NCI-H460 (cell line): ENCODE measurements at regions not wholly inside any gene's neighbourhood (a gene's known extent, or its start where the extent isn't known, plus 50 kb on each side); places are given as distances from the start of the nearest gene placed in this dataset.

ENCODE experiments used
- DNase-seq: peaks from one replicate; pipeline ENCODE4 v3.0.0-alpha.2; 2016; ENCODE audit warnings: low read depth; ENCODE audit errors: extremely low read depth

DNA sequence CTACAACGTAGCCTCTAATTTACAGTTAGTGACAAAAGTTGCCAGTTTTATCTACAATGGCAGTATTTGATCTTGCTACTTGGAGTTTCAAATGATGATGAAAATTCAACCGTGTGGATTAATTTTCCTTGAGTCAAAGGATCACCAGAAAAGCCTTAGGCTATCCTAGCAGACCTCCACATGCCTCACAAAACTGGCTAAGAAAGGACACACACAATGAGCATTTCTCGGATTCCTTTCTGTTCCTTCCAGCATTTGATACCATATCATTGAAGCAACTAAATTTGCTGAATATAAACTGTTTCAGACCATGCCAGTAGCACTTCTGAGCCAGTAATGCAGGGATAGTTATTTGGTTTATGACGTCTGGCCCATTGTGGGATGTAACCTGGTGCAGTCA is 587.4 kb upstream of the MDFIC2 start:
- DNase-seq, result no peak

DNA sequence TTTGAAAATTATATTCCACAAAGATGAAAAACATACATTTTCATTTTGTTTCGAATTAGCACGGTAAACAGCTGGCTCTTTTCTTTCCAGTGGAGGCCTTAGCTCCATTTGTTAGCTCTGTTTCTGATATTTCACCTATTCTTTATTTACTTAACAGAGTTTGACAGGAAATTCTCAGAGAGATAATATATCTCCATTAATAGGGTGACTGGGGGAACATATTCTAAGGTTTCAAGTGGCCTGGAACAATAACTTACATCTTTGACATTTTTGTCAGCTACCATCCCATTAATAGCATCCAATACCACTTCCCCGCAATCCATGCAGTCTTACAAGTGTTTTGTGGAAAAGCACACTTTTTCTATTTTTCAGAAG is 577.6 kb upstream of the MDFIC2 start:
- no peak for DNase-seq

DNA sequence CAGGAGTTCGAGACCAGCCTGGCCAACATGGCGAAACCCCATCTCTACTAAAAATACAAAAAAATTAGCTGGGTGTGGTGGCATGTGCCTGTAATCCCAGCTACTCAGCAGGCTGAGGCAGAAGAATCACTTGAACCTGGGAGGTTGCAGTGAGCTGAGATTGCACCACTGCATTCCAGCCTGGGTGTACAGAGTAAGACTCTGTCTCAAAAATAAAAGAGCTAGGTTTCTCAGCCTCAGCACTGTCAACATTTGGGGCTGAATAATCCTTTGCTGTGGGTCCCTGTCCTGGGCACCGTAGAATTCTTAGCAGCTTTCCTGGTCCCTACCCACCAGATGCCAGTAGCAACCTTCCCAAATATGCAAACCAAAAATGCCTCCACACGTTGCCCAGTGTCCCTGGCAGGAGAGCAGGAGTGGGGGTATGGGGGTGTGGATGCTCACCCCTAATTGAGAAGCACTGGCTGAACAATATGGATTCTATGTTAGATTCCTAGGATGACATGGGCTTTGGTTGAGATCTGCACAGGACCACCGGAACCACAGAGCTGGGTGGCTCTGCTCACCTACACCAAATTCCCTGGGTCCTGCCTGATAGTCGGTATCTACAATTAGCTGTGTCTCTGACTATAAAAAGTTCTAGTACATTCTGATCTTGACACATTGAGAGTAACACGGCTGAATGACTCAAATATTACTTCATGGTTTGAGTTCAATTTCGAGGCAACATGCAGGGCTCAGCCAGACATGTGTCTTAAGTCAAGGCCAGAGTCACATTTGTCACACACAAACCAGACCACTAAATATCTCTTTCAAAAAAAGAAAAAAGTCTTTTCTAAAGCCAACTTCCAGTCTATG is 577.0 kb upstream of the MDFIC2 start:
- DNase-seq, result no peak

DNA sequence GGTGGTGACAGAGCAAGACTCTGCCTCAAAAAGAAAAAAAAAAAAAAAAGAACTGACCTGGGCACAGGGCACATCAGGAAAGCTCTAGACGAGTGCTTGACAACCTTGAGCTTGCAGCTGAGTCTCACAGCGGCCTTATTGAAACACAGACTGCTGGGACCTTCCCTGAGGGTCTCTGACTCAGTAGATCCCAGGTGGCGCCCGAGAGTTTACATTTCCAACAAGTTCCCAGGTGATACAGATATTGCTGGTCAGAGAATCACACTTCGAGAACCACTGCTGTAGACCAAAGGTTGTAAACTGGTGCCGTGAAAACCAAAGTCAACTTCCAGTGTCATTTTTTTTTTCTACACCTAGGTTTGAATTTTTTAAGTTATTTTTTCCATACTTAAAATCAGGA is 573.2 kb upstream of the MDFIC2 start:
- DNase-seq, result no peak

DNA sequence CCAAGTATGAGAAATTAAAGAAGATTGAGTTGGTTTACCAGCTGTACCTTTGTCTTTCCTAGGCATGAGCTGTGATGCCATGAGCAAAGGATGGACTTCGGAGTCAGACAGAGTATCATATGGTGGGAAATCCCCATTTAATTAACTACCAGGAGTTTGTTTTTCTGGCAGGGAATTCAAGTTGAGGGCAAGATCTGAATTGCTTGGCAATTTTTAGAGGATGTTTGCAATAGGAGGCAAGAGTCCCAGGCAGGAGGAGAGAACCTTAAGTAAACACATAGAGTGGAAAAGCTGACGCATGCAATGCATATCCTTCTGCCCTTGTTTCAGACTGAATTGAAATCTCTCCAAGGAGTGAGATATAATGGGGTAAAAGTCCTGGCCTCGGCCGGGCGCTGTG is 569.7 kb upstream of the MDFIC2 start:
- no peak for DNase-seq

DNA sequence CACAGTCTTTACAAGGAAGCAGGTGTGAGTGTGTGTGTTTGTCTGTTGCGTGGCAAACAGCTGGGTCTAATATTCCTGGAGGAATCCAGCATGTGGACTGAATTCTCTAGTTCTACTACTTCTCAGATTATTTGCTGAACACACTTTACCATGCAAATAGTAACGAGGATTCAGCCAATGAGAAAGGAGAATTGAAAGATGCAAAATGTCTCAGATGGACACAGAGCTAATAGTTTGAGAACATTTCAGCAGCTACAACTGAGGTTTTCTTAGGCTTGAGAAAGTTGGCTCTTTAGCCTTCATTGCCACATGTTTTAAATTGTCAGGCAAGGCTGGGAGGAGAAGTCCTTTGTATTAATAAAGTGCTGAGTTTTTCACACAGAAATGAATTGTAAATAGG is 568.0 kb upstream of the MDFIC2 start:
- no peak for DNase-seq

DNA sequence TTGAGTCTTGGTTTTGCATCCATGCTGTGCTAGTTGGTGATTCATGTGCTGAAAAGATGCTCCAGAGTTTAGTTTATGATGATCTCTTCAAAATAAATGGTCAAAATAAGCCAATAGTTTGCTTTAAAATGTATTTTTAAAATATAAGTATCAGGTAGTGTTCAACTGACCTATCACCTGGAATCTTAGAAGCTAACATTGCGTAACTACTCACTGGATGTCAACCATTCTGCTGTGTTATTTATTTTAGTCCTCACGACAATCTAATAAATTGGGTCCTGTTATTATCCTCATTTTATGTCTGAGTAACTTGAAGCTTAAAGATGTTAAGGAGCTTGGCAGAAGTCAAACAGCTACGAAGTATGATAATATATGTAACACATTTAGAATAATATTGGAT is 563.7 kb upstream of the MDFIC2 start:
- DNase-seq, result no peak

DNA sequence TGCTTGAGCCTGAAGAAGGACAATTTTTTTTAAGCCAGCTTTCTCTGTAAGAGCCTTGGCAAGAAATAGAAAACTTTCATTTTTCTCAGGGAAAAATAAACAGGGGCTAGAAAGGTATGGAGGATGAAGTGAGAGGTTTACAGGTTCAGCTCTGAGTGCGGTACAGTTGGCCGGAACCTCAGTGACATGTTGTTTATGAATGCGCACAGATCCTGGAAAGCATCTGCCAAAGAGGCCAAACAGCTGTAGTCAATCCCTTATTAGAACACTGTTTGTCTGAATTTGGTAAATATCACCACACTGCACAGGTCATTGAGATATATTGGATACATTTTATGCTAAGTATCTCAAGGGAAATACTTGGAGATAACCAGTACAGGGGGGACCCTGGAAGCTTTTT is 561.8 kb upstream of the MDFIC2 start:
- no peak for DNase-seq

DNA sequence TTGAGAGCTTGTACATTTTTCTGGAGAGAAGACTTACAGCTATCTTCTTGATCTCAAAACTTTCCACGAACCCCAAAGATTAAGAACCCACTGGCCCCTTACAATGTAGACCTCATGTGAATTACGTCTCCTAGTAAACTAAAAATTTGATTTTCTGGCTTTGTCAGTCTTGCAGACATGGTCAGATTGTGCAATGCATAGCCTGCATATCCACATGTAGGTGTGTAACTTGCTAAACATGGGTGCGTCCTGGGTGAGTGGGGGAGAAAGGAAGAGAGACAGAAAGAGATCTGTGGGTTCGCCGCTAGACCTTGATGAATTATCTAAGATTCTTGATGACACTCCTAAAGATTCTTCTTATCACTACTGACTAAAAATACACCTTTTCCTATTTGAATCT is 561.2 kb upstream of the MDFIC2 start:
- no peak for DNase-seq

DNA sequence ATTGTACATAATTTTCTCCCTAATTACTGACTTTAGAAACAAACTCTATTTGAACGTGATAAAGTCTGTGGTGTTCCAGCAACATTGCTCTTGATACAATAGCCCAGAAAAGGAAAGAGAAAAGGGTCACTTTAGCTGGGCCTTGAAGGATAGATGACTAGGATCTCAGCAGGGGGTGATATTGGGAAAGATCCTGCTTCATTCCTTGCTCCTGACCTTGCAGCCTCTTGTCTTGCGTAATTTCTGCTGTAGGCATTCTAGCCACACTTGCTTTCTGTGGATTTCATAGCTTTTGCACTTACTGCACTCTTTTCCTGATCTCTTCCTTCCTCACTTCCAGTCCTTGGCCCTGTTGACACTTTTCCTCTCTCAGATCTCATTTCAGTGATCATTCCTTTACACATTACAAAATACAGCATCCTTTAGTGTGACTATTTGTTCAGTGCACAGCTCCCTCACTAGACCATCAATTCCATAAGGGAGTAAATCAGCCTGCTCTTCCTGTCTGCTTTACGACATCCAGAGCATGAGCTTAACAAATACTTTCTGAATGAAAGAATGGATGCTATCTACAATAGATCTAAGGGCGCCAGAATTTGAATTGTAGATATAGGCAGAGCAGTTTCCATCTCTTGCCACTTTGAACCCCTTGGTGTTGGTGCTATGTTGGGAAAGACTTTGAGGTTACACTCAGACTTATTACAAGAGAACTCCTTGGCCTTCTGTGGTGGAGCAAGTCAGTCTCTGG is 559.6 kb upstream of the MDFIC2 start:
- DNase-seq, result no peak

DNA sequence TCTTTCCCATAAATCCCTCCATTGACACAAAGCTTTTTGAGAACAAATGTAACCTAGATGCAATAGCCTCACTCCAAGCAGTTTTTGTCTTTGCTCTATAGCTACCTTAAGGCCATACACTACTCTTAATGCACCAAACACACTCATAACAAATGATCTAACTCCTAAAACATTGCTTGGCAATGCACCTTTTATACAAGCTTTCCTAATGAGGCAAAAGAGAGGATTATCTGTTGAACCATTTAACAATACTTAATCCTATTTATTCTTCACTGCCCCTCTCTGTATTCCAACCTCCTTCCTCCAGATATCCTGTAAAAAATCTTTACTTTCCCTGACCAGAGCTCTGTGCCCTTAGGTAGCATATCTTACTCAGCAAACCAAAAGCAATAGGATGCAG is 558.1 kb upstream of the MDFIC2 start:
- DNase-seq, result no peak

DNA sequence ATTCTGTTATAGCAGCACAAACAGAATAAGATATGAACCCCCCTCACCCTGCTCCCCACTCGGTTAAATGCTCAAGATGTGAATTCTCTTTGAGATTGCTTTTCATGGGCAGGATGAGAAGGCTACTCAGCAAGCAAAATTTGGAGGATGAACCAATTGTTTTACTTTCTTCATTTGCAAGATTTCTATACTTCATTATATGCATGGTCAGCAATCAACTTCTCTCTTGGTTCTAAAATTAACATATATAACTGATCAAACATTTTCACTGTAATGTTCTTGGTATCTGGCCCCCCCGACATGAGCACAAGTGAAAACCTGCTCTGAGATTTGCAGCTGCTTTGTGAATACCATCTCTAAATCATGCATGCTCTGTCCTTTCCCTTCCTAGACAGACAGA is 556.1 kb upstream of the MDFIC2 start:
- DNase-seq, result no peak

DNA sequence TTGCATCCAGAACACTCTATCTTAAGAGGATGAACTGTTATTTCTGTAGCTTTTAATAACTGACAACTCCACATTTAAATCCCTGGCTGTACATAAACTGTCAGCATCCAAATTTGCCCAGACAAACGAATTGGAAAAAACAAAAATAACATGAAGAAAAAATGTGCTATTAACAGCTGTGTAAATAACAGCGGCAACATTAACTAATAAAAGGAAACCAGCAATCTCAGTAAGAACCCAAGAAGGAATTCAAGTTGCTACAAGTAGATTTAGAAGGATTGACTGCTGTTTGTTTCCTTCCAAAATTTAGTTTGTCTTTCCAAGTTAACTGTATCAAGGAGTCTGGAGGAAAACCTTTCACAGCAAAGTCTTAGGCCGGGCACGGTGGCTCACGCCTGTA is 550.6 kb upstream of the MDFIC2 start:
- no peak for DNase-seq

DNA sequence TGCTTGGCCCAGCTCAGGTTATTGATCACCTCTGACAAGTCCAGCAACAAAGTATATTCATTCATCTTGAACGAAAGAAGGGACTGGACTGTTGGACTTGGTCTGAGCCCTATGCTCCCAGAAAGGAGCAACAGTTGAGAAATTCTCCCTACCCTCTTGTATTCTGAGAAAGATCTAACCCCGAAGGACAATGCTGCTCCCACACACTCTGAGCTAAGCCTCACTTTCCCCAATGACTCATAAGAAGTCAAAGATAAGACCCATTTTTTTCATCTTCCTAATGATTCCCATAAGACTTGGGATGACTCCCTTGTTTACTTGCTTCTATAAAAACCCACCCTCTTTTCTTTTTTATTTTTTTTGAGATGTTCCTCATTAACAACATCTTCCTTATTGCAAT is 549.4 kb upstream of the MDFIC2 start:
- DNase-seq, result no peak

DNA sequence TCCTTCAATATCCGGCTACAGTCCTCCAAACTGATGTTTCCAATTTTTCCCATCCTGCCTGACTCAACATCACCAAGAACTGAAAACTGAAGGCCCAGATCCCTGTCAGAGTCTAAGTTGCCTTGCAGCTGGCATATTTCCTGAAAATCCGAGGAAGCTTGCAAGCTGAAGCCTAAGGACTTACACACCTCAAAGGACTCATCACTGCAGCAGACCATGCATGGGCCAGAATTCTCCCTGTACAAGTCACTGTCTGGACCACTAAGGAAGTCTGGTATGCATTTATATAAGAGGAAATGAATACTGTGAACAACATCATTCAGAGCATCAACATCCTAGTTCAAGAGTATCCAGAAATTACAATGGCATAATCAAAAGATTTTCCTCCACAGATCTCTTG is 548.8 kb upstream of the MDFIC2 start:
- DNase-seq, result no peak

DNA sequence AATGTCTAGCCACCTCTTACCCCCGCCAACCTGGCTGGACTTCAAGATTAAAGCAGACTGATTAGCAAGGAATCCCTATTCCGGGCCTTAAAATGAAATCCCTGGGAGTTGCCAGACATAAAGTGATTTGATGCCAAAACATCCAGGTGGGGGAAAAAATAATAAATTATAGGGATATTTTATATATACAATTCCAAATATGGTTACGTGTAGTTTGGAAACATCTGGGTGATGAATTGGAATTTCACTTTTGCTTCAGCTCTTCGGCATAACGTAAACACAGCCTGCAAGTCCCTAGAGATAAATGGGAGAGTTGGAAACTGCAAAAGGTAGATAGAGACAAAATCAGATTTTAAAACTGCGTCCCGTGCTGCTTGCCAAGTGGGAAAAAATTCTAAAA is 545.5 kb upstream of the MDFIC2 start:
- DNase-seq, result no peak

DNA sequence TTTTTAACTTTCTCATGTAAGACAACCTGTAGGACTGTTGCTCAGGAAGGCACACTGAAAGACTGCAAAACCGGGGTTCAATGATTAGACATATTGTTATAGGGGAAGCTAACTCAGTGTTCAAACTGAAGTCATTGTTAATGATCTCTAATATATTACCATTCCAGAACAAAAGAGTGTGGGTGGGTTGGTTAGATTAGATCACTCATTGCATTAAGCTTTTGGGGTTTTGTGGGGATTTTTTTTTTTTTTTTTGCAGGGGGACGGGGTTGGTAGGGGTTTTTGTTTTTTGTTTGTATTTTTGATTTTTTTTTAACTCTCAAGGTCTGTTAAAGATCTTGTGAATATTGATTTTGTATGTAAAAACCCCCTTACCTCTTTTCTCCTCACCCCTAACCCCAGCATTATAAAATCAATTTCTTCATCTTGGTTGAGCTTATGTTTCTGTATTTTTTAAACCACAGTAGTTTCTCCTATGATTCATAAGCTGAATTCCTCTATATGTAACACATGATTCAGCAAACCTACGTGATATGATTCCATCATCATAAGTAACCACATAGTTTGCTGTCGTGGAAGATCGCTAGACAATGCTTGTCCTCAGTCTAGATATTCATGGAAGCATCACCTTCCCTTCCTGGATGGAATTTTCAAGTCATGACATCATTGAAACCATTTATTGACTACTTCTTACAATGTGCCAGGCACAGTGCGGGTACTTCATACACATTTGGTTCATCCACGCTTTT is 544.1 kb upstream of the MDFIC2 start:
- DNase-seq, result no peak

DNA sequence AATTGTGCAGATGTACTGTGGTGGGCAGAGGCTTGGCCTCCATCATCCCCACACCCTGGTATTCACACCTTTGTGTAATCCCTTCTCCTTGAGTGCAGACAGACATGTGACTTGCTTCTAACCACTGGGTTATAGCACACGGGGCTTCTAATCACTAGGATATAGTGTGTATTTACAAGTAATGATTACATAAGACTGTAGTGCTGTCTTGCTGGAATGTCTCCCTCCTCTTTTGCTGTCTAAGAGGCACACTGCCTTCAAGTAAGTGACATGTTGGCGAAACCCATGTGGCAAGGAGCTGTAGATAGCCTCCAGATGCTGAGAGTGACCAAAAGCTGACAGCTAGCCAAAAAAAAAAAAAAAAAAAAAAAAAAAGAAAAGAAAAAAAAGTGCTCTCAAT is 542.7 kb upstream of the MDFIC2 start:
- DNase-seq, result no peak

DNA sequence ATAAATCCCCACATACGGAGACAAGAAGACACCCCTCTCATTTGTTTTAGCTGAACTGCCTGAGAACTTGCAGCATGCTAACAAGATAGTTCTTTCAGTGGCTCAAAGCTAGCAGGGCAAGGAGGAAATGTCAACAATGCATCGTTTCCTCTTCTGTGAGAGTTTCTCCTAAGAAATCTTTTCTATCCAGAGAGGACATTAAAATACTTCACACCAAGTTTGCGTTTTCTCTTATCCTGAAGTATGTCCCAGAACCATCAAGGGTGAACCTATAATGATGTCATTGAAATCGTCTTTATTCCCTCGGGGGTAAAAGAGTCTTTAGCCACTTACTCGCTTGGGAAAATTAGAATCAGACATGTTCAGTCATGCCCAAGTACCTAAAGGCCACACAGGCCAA is 541.7 kb upstream of the MDFIC2 start:
- DNase-seq, result no peak

DNA sequence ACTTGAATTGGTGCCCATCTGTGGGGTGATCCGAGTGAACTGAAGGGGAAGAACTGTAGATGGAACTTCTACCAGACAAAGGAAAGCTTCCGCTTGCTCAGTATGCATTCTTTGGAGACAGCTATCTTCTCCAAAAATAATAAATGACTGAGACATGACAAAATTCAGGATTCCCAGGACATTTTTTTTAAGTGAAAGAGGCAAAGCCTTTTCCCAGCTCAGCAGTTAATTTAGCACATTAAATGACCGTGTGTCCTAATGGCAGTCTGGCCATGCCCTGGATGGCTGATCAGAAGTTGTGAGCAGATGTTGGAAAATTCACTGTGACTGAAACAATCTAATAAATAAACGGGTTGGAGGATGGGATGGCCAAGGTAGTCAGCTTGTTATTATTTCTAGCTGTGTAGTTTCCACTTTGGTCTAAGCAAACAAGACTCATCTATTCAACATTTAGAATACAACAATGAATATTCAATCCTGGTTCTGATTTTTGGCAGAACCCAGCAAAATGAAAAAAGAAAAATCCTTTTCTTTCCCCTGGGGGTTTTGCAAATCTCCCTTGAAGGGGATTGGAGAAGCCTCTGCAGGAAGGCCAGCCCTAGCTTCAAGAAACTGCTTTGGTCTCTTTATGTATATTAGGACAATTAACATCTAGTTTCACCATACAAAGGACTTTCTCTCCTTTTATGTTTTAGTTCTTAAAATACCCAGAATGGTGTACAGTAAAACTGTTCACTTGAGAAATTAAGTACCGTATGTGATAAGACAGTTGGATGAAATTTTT is 540.9 kb upstream of the MDFIC2 start:
- no peak for DNase-seq
